LNCAP (cell line): ENCODE measurements at regions not wholly inside any gene's neighbourhood (a gene's known extent, or its start where the extent isn't known, plus 50 kb on each side); places are given as distances from the start of the nearest gene placed in this dataset.

ENCODE experiments used
- CTCF ChIP-seq: fragments of 450-650 bp; IDR thresholded peaks from 2 replicates; pipeline ENCODE4 v1.5.1; 2017; ENCODE audit warnings: mild to moderate bottlenecking

- no peak for TF ChIP-seq CTCF
Measured at GRCh38 chr3:18505056-18505455, 79.9 kb upstream of the SATB1 start.

GRCh38 chr3:18501679-18502343 lies 76.7 kb upstream of the SATB1 start:
- TF ChIP-seq CTCF, result no peak

GRCh38 chr3:18500322-18500721 lies 75.2 kb upstream of the SATB1 start:
- TF ChIP-seq CTCF, result no peak

- TF ChIP-seq CTCF, result no peak
Measured at GRCh38 chr3:18499301-18499700, 74.2 kb upstream of the SATB1 start.

- TF ChIP-seq CTCF, result no peak
Measured at GRCh38 chr3:18494251-18494650, 69.1 kb upstream of the SATB1 start.

GRCh38 chr3:18489939-18490338 lies 64.8 kb upstream of the SATB1 start:
- no peak for TF ChIP-seq CTCF

- no peak for TF ChIP-seq CTCF
Measured at GRCh38 chr3:18483226-18483625, 58.1 kb upstream of the SATB1 start.
